Spleen (tissue), 11 donors: ENCODE measurements at regions not wholly inside any gene's neighbourhood (a gene's known extent, or its start where the extent isn't known, plus 50 kb on each side); places are given as distances from the start of the nearest gene placed in this dataset.

Experiments used
- DNase-seq: peaks from one replicate; pipeline ENCODE4 v3.0.0-alpha.2; 2020
- H3K27ac ChIP-seq, 8 donors: fragments of 200-600 bp; sonication (generic) in 7 of 8; 1 replicate in 4 of 8; 2 replicates in 4 of 8; pipeline versions ENCODE4 v1.5.0 to v1.8.0; 2016 to 2021; ENCODE audit warnings: inconsistent platforms in 4 of 8, mild to moderate bottlenecking in 4 of 8, moderate library complexity in 1 of 8
- H3K27me3 ChIP-seq, 7 donors: fragments of 200-600 bp; sonication (generic) in 6 of 7; replicated peaks in 1 of 7; 1 replicate in 4 of 7; 2 replicates in 3 of 7; pipeline versions ENCODE4 v1.5.0 to v1.8.0; 2016 to 2021; ENCODE audit warnings: inconsistent platforms in 3 of 7, mild to moderate bottlenecking in 1 of 7
- H3K36me3 ChIP-seq, 6 donors: fragments of 200-600 bp; sonication (generic) in 5 of 6; 1 replicate in 4 of 6; 2 replicates in 2 of 6; pipeline versions ENCODE4 v1.5.0 to v1.8.0; 2016 to 2021; ENCODE audit warnings: inconsistent platforms in 2 of 6
- H3K4me1 ChIP-seq, 6 donors: fragments of 200-600 bp; sonication (generic) in 5 of 6; 1 replicate in 3 of 6; 2 replicates in 3 of 6; pipeline versions ENCODE4 v1.5.0 to v1.8.0; 2016 to 2021; ENCODE audit warnings: inconsistent platforms in 3 of 6
- H3K4me3 ChIP-seq, 8 donors: fragments of 200-600 bp; sonication (generic) in 7 of 8; 1 replicate in 4 of 8; 2 replicates in 4 of 8; pipeline versions ENCODE4 v1.5.0 to v1.8.0; 2016 to 2021; ENCODE audit warnings: inconsistent platforms in 4 of 8, mild to moderate bottlenecking in 4 of 8, moderate library complexity in 2 of 8
- H3K9me3 ChIP-seq, 8 donors: fragments of 200-600 bp; sonication (generic) in 7 of 8; 1 replicate in 4 of 8; 2 replicates in 4 of 8; pipeline versions ENCODE4 v1.5.0 to v1.8.0; 2016 to 2021; ENCODE audit warnings: inconsistent platforms in 4 of 8
- POLR2A ChIP-seq, 3 donors: fragments of 450-650 bp; IDR thresholded peaks; one replicate each; pipeline ENCODE4 v1.5.1; 2017; ENCODE audit warnings: antibody characterized with exemption in 3 of 3, mild to moderate bottlenecking in 1 of 3
- POLR2AphosphoS5 ChIP-seq, 3 donors: sonication (generic); formaldehyde crosslinking; IDR thresholded peaks; one replicate each; pipeline ENCODE4 v1.5.1; 2017; ENCODE audit warnings: antibody characterized with exemption in 3 of 3
- WGBS, 5 donors: extraction: QIAGEN DNeasy Blood & Tissue Kit in 3 of 5; methylation state at CpG; one replicate each; pipeline versions ENCODE4 v1.1.5 to v1.1.7; 2013 to 2018; 5-methylcytosine and 5-hydroxymethylcytosine counted together
- intact Hi-C: fragments of 100-400 bp; cut with DNase I; formaldehyde crosslinking; loops from one replicate; pipeline ENCODE4 v1.15.0; 2023; ENCODE audit warnings: low total_unique reads
- TF ChIP-seq, protein P1 (sequence below), 11 experiments: fragments of 200-600 bp in 7 of 11; fragments of 450-650 bp in 4 of 11; sonication (generic) in 4 of 11; IDR thresholded peaks in 8 of 11; conservative IDR thresholded peaks in 3 of 11; 1 replicate in 7 of 11; 2 replicates in 4 of 11; pipeline versions ENCODE4 v1.4.0 to v1.8.0; 2016 to 2021; ENCODE audit warnings: antibody characterized with exemption in 11 of 11, inconsistent platforms in 4 of 11, mild to moderate bottlenecking in 1 of 11
- donor health status: healthy with polysubstance abuse.
- donor health status: DM: no; HTN: no; CAD: no; lungs with moderate emphysema.
- donor health status: DM: no; HTN: no; CAD: no.
- donor health status: Bipolar disorder and iron deficiency.
- donor health status: healthy.
- donor health status: DM: no; HTN: no; CAD: no.
- donor health status: DM: yes; HTN: yes; CAD: no.

GRCh38 chr3:111278959-111279358 lies 207.3 kb downstream of the NECTIN3 start:
- H3K36me3 ChIP-seq, result no peaks in the 10 kb centered on the region
- intact Hi-C loops, result no loop called here
- TF ChIP-seq, protein P1, sequence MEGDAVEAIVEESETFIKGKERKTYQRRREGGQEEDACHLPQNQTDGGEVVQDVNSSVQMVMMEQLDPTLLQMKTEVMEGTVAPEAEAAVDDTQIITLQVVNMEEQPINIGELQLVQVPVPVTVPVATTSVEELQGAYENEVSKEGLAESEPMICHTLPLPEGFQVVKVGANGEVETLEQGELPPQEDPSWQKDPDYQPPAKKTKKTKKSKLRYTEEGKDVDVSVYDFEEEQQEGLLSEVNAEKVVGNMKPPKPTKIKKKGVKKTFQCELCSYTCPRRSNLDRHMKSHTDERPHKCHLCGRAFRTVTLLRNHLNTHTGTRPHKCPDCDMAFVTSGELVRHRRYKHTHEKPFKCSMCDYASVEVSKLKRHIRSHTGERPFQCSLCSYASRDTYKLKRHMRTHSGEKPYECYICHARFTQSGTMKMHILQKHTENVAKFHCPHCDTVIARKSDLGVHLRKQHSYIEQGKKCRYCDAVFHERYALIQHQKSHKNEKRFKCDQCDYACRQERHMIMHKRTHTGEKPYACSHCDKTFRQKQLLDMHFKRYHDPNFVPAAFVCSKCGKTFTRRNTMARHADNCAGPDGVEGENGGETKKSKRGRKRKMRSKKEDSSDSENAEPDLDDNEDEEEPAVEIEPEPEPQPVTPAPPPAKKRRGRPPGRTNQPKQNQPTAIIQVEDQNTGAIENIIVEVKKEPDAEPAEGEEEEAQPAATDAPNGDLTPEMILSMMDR (IDR thresholded peaks at IDR 0.05 in 8 of 11, conservative IDR thresholded peaks at IDR 0.05 in 3 of 11), result no peak
- no peak for TF ChIP-seq POLR2A (IDR thresholded peaks at IDR 0.05)
- TF ChIP-seq POLR2AphosphoS5 (IDR thresholded peaks at IDR 0.05), result no peak
- no peaks in the 10 kb centered on the region for H3K4me1 ChIP-seq
- no peak overlapping the region for H3K4me3 ChIP-seq
- no peaks in the 10 kb centered on the region for H3K27me3 ChIP-seq
- H3K9me3 ChIP-seq, result no peaks in the 10 kb centered on the region
- no peak overlapping the region for H3K27ac ChIP-seq
- DNase-seq, result no peak

DNA sequence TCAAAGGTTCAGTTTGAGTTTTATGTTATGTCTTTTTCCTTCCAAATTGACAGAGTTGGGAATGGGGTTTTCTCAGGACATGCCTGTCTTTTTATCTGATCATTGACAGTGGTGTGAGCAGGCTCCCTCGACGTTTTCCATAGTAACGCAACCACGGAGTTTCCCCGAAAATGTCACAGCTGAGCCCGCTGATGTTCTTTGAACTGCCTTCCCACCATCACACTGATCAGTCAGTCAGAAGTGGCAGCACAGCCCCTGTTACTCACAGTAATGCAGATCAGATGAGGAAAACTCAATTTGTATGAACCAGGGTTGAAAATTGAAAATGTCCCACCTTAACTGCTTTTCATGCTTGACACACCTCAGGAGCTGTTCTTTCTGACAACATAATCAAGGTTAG lies 210.4 kb downstream of the NECTIN3 start:
- Histone ChIP-seq H3K9me3 (no peaks in the 10 kb centered on the region), H3K27me3 (no peaks in the 10 kb centered on the region), H3K36me3 (no peaks in the 10 kb centered on the region), H3K4me1 (no peaks in the 10 kb centered on the region), H3K4me3 (no peak overlapping the region), H3K27ac (no peak overlapping the region)
- no peak for DNase-seq
- WGBS, 5 donors, result 77 to 83% (median 81%) methylated on average over 6 of the region's 6 CpGs
- intact Hi-C loops, result no loop called here
- TF ChIP-seq POLR2AphosphoS5 (IDR thresholded peaks at IDR 0.05) (no peak), POLR2A (IDR thresholded peaks at IDR 0.05) (no peak)
- TF ChIP-seq, protein P1 (IDR thresholded peaks at IDR 0.05 in 8 of 11, conservative IDR thresholded peaks at IDR 0.05 in 3 of 11), result no peak

GRCh38 chr3:111283165-111283564 lies 211.5 kb downstream of the NECTIN3 start:
- Histone ChIP-seq H3K36me3 (no peaks in the 10 kb centered on the region), H3K4me1 (no peaks in the 10 kb centered on the region), H3K27me3 (no peaks in the 10 kb centered on the region), H3K9me3 (no peaks in the 10 kb centered on the region), H3K4me3 (no peak overlapping the region), H3K27ac (no peak overlapping the region)
- TF ChIP-seq, protein P1 (IDR thresholded peaks at IDR 0.05 in 8 of 11, conservative IDR thresholded peaks at IDR 0.05 in 3 of 11), result no peak
- 72 to 82% (median 79%) methylated on average over 4 of the region's 4 CpGs for WGBS, 5 donors
- intact Hi-C loops, result no loop called here
- DNase-seq, result no peak

- no peaks in the 10 kb centered on the region for H3K27me3 ChIP-seq
- no peak overlapping the region for H3K4me3 ChIP-seq
- TF ChIP-seq POLR2A (IDR thresholded peaks at IDR 0.05), result no peak
- TF ChIP-seq, protein P1 (IDR thresholded peaks at IDR 0.05 in 8 of 11, conservative IDR thresholded peaks at IDR 0.05 in 3 of 11), result no peak
- TF ChIP-seq POLR2AphosphoS5 (IDR thresholded peaks at IDR 0.05), result no peak
- WGBS, 5 donors, result 80 to 84% (median 80%) methylated on average over 4 of the region's 4 CpGs
- H3K36me3 ChIP-seq, result no peaks in the 10 kb centered on the region
- intact Hi-C loops, result no loop called here
- H3K4me1 ChIP-seq, result no peaks in the 10 kb centered on the region
- H3K27ac ChIP-seq, result no peak overlapping the region
- H3K9me3 ChIP-seq, result no peaks in the 10 kb centered on the region
- DNase-seq, result no peak
Observed at GRCh38 chr3:111284503-111285183, 213.0 kb downstream of the NECTIN3 start.
